HCT116 (cell line): ENCODE measurements at regions not wholly inside any gene's neighbourhood (a gene's known extent, or its start where the extent isn't known, plus 50 kb on each side); places are given as distances from the start of the nearest gene placed in this dataset.

Source experiments
- ATAC-seq: fragments of 200-7000 bp; cut with Tn5 transposase; 2 replicates; pipeline ENCODE4 v1.9.1; 2020; ENCODE audit warnings: mild to moderate bottlenecking, moderate library complexity
- BruUV-seq: library from RNA; stranded (reverse); fragments of 400-500 nt; replicated peaks from 2 replicates; lab custom pipeline; 2021; lab: Mats Ljungman, UMichigan
- CTCF ChIA-PET: fragments of 300-600 bp; sonication (Branson Sonifier 250); formaldehyde crosslinking; loops from one replicate; lab custom pipeline; 2021; ENCODE audit warnings: antibody characterized with exemption; lab: Charles Lee
- POLR2A ChIA-PET: fragments of 300-600, 350-600 bp; sonication (Branson Sonifier 250); formaldehyde crosslinking; loops from one replicate; lab custom pipeline; 2021; ENCODE audit warnings: antibody characterized with exemption; lab: Charles Lee
- RAD21 ChIA-PET, 2 experiments: fragments of 300-600 bp; sonication (Branson Sonifier 250); formaldehyde crosslinking; loops; one replicate each; lab custom pipeline; 2023; ENCODE audit warnings: low total read pairs in 2 of 2; ENCODE audit not compliant: uncharacterized antibody in 2 of 2, unreplicated experiment in 2 of 2, low non-redundant PET in 1 of 2; lab: Charles Lee
- DNase-seq: peaks from one replicate; pipeline ENCODE4 v3.0.0-alpha.2; 2010; ENCODE audit warnings: low read depth, low spot score
- H2AFZ ChIP-seq: fragments of 200-600 bp; shearing (Covaris generic), sonication (generic); 2 replicates; pipeline ENCODE4 v1.6.1; 2017; ENCODE audit warnings: low read depth, mixed run types, mixed read lengths, antibody characterized with exemption, low read length; ENCODE audit not compliant: poor library complexity, severe bottlenecking
- H3K27ac ChIP-seq: 2 replicates; pipeline ENCODE4 v1.5.1; 2012; ENCODE audit warnings: low read depth, low read length
- H3K27me3 ChIP-seq: fragments of 200-600 bp; sonication (generic); 2 replicates; pipeline ENCODE4 v1.6.1; 2016; ENCODE audit warnings: mixed run types, low read length, mixed read lengths; ENCODE audit not compliant: insufficient read depth
- H3K36me3 ChIP-seq, 2 experiments: fragments of 200-500 bp in 1 of 2; fragments of 200-600 bp in 1 of 2; sonication (Bioruptor generic) in 1 of 2; sonication (generic) in 1 of 2; 2 replicates each; pipeline versions ENCODE4 v1.5.1 to v1.6.1; 2014 to 2016; ENCODE audit warnings: low read length in 2 of 2, inconsistent platforms in 1 of 2, mixed read lengths in 1 of 2, mixed run types in 1 of 2; ENCODE audit not compliant: insufficient read depth in 2 of 2, control insufficient read depth in 1 of 2
- H3K4me1 ChIP-seq, 2 experiments: fragments of 200-600 bp in 1 of 2; sonication (generic) in 1 of 2; 2 replicates each; pipeline versions ENCODE4 v1.5.1 to v1.6.1; 2012 to 2017; ENCODE audit warnings: low read length in 2 of 2, inconsistent platforms in 1 of 2, mild to moderate bottlenecking in 1 of 2, mixed read lengths in 1 of 2, mixed run types in 1 of 2, moderate library complexity in 1 of 2; ENCODE audit not compliant: insufficient read depth in 2 of 2, control insufficient read depth in 1 of 2
- H3K4me2 ChIP-seq: fragments of 200-600 bp; sonication (generic); 2 replicates; pipeline ENCODE4 v1.6.1; 2017; ENCODE audit warnings: mixed run types, low read length, mixed read lengths
- H3K4me3 ChIP-seq, 2 experiments: fragments of 200-600 bp in 1 of 2; sonication (generic) in 1 of 2; replicated peaks in 1 of 2; 2 replicates each; pipeline ENCODE4 v1.5.1; 2011 to 2016; ENCODE audit warnings: low read length in 2 of 2, control low read depth in 1 of 2, low read depth in 1 of 2, mild to moderate bottlenecking in 1 of 2, mixed read lengths in 1 of 2, mixed run types in 1 of 2
- H3K79me2 ChIP-seq: fragments of 200-600 bp; sonication (generic); 2 replicates; pipeline ENCODE4 v1.6.1; 2017; ENCODE audit warnings: mild to moderate bottlenecking, mixed run types, low read length, moderate library complexity, mixed read lengths; ENCODE audit not compliant: insufficient read depth
- H3K9ac ChIP-seq: fragments of 200-600 bp; sonication (generic); 2 replicates; pipeline ENCODE4 v1.6.1; 2016; ENCODE audit warnings: low read length, mixed read lengths
- H3K9me2 ChIP-seq: fragments of 200-600 bp; sonication (generic), shearing (Covaris generic); 2 replicates; pipeline ENCODE4 v1.6.1; 2017; ENCODE audit warnings: mixed run types, mild to moderate bottlenecking, moderate library complexity; ENCODE audit not compliant: insufficient read depth
- H3K9me3 ChIP-seq, 2 experiments: fragments of 200-500 bp in 1 of 2; fragments of 200-600 bp in 1 of 2; sonication (Bioruptor generic) in 1 of 2; sonication (generic) in 1 of 2; 2 replicates each; pipeline ENCODE4 v1.6.1; 2014 to 2017; ENCODE audit warnings: low read length in 2 of 2, mixed read lengths in 2 of 2, inconsistent platforms in 1 of 2, low read depth in 1 of 2, mild to moderate bottlenecking in 1 of 2, mixed run types in 1 of 2, moderate library complexity in 1 of 2; ENCODE audit not compliant: control insufficient read depth in 1 of 2, insufficient read depth in 1 of 2
- H4K20me1 ChIP-seq: fragments of 200-600 bp; sonication (generic), shearing (Covaris generic); 2 replicates; pipeline ENCODE4 v1.6.1; 2017; ENCODE audit warnings: mixed run types, mild to moderate bottlenecking, moderate library complexity; ENCODE audit not compliant: insufficient read depth
- EGR1 ChIP-seq: IDR thresholded peaks from 2 replicates; pipeline ENCODE4 v1.6.1; 2012; ENCODE audit warnings: low read depth
- FOSL1 ChIP-seq: IDR thresholded peaks from 2 replicates; pipeline ENCODE4 v1.6.1; 2012; ENCODE audit warnings: low read depth
- POLR2AphosphoS5 ChIP-seq: IDR thresholded peaks from 2 replicates; pipeline ENCODE4 v1.6.1; 2011; ENCODE audit warnings: mild to moderate bottlenecking, low read depth, low read length, moderate library complexity
- SIN3A ChIP-seq: IDR thresholded peaks from 2 replicates; pipeline ENCODE4 v1.6.1; 2012; ENCODE audit warnings: low read depth
- SP1 ChIP-seq: IDR thresholded peaks from 2 replicates; pipeline ENCODE4 v1.6.1; 2012; ENCODE audit warnings: low read depth
- SRF ChIP-seq: IDR thresholded peaks from 2 replicates; pipeline ENCODE4 v1.6.1; 2012; ENCODE audit warnings: low read depth
- TCF7L2 ChIP-seq: IDR thresholded peaks from 2 replicates; pipeline ENCODE4 v1.7.0; 2011; ENCODE audit warnings: borderline replicate concordance, inconsistent platforms; ENCODE audit not compliant: insufficient read depth, insufficient read length; ENCODE audit errors: extremely low read depth
- ZNF274 ChIP-seq: fragments of 200-500 bp; sonication (Bioruptor generic); IDR thresholded peaks from 2 replicates; pipeline ENCODE4 v1.6.1; 2014; ENCODE audit warnings: mild to moderate bottlenecking, low read depth, low read length, inconsistent platforms
- intact Hi-C: fragments of 100-400 bp; cut with micrococcal nuclease; formaldehyde crosslinking; loops from 2 replicates; pipeline ENCODE4 v1.10.0; 2022
- TF ChIP-seq, protein P1 (sequence below): IDR thresholded peaks from 2 replicates; pipeline ENCODE4 v1.6.1; 2012
- TF ChIP-seq, protein P2 (sequence below): IDR thresholded peaks from 2 replicates; pipeline ENCODE4 v1.6.1; 2011; ENCODE audit warnings: mild to moderate bottlenecking, low read length, moderate library complexity; ENCODE audit not compliant: insufficient replicate concordance; ENCODE audit errors: extremely low read depth
- TF ChIP-seq, protein P3 (sequence below), 3 experiments: fragments of 200-600 bp in 1 of 3; sonication (generic) in 1 of 3; IDR thresholded peaks in 2 of 3; conservative IDR thresholded peaks in 1 of 3; 2 replicates each; pipeline ENCODE4 v1.5.1; 2012 to 2017; ENCODE audit warnings: low read depth in 2 of 3, low read length in 2 of 3, antibody characterized with exemption in 1 of 3, borderline replicate concordance in 1 of 3, control low read depth in 1 of 3, mild to moderate bottlenecking in 1 of 3, mixed read lengths in 1 of 3, mixed run types in 1 of 3, moderate library complexity in 1 of 3; ENCODE audit not compliant: insufficient read depth in 1 of 3

DNA sequence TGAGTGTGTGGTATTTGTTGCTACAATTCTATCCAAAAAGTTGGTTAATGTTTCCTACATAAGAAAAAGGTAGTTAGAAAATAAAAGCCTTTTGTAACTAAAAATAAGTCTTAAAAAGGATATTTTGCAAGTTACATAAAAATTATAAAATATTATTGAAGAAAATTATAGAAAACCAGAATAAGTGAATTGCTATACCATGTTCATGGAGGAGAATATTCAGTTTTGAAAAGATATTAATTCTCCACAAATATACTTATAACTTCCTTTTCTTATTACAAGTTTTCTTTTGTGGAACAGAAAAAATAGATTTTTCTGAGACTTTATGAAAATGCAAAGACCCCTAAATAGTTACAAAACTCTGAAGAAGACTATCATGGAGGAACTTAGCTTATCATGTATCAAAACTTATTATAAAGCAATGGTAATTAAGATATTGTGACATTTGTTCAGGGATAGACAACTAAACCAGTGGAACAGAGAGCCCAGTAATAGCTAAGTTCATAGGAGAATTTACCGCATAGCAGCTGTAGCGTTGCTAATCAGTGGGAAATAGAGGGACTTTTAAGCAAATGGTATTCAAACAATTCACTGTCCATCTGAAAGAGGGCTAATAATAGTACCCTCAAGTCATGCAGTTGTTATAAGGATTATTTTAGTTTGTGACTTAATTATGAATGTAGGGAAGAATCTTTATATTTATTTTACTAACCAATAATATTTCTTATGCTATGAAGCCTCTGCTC lies 515.2 kb upstream of the ZNF608 start:
- Histone ChIP-seq H4K20me1 (no peaks in the 10 kb centered on the region), H3K27me3 (no peaks in the 10 kb centered on the region), H3K4me3 (no peak overlapping the region), H3K79me2 (no peaks in the 10 kb centered on the region), H3K9me3 (no peaks in the 10 kb centered on the region), H3K9me2 (no peaks in the 10 kb centered on the region), H3K4me2 (no peak overlapping the region), H3K9ac (no peak overlapping the region), H3K4me1 (no peaks in the 10 kb centered on the region), H3K27ac (no peak overlapping the region), H2AFZ (no peak overlapping the region), H3K36me3 (no peaks in the 10 kb centered on the region)
- POLR2A ChIA-PET: no interaction called here
- RAD21 ChIA-PET: no interaction called here
- CTCF ChIA-PET: no interaction called here
- ATAC-seq (no peak), DNase-seq (no peak)
- no peak for TF ChIP-seq FOSL1
- BruUV-seq: no TSS peak
- intact Hi-C loops: no loop called here

DNA sequence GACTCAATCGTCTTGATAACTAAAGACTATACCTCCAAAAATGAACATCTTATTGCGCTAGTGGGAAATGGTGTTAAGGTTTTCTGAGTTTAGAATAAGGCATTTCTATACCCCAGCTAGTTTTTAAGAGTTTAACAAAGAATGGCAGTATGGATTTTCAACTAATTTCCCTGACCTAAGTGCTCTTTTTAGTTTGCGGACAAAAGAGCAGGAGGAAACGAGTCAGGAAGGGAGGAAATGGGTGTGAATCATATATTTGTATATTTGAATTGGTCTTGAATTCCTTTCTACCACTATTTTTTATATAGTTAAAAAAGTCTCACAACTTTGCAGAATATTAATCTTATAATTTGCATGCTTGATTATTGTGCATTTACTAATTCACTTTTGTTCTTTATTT lies 516.3 kb upstream of the ZNF608 start:
- ChIA-PET POLR2A (no interaction called here), RAD21 (no interaction called here), CTCF (no interaction called here)
- no peaks in the 10 kb centered on the region for H3K4me1 ChIP-seq
- H3K36me3 ChIP-seq: no peaks in the 10 kb centered on the region
- H2AFZ ChIP-seq: no peak overlapping the region
- no peaks in the 10 kb centered on the region for H3K9me3 ChIP-seq
- no peaks in the 10 kb centered on the region for H3K79me2 ChIP-seq
- DNase-seq (no peak), ATAC-seq (no peak)
- H3K9me2 ChIP-seq: no peaks in the 10 kb centered on the region
- no peaks in the 10 kb centered on the region for H4K20me1 ChIP-seq
- no peaks in the 10 kb centered on the region for H3K27me3 ChIP-seq
- H3K4me3 ChIP-seq: no peak overlapping the region
- no TSS peak for BruUV-seq
- no peak overlapping the region for H3K27ac ChIP-seq
- no peak overlapping the region for H3K9ac ChIP-seq
- intact Hi-C loops: no loop called here
- no peak overlapping the region for H3K4me2 ChIP-seq
- TF ChIP-seq SP1: no peak
- TF ChIP-seq, protein P1, sequence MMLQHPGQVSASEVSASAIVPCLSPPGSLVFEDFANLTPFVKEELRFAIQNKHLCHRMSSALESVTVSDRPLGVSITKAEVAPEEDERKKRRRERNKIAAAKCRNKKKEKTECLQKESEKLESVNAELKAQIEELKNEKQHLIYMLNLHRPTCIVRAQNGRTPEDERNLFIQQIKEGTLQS: no peak
- TF ChIP-seq SRF: no peak
- TF ChIP-seq SIN3A: no peak
- TF ChIP-seq EGR1: no peak
- TF ChIP-seq POLR2AphosphoS5: no peak
- no peak for TF ChIP-seq ZNF274
- TF ChIP-seq, protein P2, sequence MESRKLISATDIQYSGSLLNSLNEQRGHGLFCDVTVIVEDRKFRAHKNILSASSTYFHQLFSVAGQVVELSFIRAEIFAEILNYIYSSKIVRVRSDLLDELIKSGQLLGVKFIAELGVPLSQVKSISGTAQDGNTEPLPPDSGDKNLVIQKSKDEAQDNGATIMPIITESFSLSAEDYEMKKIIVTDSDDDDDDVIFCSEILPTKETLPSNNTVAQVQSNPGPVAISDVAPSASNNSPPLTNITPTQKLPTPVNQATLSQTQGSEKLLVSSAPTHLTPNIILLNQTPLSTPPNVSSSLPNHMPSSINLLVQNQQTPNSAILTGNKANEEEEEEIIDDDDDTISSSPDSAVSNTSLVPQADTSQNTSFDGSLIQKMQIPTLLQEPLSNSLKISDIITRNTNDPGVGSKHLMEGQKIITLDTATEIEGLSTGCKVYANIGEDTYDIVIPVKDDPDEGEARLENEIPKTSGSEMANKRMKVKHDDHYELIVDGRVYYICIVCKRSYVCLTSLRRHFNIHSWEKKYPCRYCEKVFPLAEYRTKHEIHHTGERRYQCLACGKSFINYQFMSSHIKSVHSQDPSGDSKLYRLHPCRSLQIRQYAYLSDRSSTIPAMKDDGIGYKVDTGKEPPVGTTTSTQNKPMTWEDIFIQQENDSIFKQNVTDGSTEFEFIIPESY: no peak
- TF ChIP-seq, protein P3, sequence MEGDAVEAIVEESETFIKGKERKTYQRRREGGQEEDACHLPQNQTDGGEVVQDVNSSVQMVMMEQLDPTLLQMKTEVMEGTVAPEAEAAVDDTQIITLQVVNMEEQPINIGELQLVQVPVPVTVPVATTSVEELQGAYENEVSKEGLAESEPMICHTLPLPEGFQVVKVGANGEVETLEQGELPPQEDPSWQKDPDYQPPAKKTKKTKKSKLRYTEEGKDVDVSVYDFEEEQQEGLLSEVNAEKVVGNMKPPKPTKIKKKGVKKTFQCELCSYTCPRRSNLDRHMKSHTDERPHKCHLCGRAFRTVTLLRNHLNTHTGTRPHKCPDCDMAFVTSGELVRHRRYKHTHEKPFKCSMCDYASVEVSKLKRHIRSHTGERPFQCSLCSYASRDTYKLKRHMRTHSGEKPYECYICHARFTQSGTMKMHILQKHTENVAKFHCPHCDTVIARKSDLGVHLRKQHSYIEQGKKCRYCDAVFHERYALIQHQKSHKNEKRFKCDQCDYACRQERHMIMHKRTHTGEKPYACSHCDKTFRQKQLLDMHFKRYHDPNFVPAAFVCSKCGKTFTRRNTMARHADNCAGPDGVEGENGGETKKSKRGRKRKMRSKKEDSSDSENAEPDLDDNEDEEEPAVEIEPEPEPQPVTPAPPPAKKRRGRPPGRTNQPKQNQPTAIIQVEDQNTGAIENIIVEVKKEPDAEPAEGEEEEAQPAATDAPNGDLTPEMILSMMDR (IDR thresholded peaks at IDR 0.05 in 2 of 3, conservative IDR thresholded peaks at IDR 0.05 in 1 of 3; ENCODE audit: borderline replicate concordance in 1 of 3, insufficient read depth in 1 of 3, low read depth in 2 of 3, low read length in 2 of 3): no peak
- TF ChIP-seq TCF7L2: no peak
